ENCODE measurements at regions not wholly inside any gene's neighbourhood (a gene's known extent, or its start where the extent isn't known, plus 50 kb on each side); places are given as distances from the start of the nearest gene placed in this dataset.

- TF ChIP-seq CTCF (IDR thresholded peaks at IDR 0.05 in 4 of 5, conservative IDR thresholded peaks at IDR 0.05 in 1 of 5) (peak; percentile 17 to 77 (median 43)), POLR2A (IDR thresholded peaks at IDR 0.05) (no peak)
Observed at GRCh38 chr1:10909697-10910680, 102.5 kb upstream of the TARDBP start.

Measured in gastrocnemius medialis (tissue), 4 donors.